H9 (cell line): ENCODE measurements at regions not wholly inside any gene's neighbourhood (a gene's known extent, or its start where the extent isn't known, plus 50 kb on each side); places are given as distances from the start of the nearest gene placed in this dataset.
A peak's percentile ranks its signal among the peaks of the same experiment; 100 is the strongest.

Experiments used
- DNase-seq: peaks from one replicate; pipeline ENCODE4 v3.0.0-alpha.2; 2017
- H2AFZ ChIP-seq: one replicate; pipeline ENCODE4 v1.6.1; 2013; ENCODE audit warnings: mild to moderate bottlenecking, low read length, control low read depth, moderate library complexity
- H2AK5ac ChIP-seq: 2 replicates; pipeline ENCODE4 v1.6.1; 2013; ENCODE audit warnings: low read length, control low read depth, mixed read lengths; ENCODE audit not compliant: insufficient read length
- H2BK120ac ChIP-seq: one replicate; pipeline ENCODE4 v1.6.1; 2013; ENCODE audit warnings: low read depth, mild to moderate bottlenecking, low read length, control low read depth, inconsistent platforms; ENCODE audit not compliant: poor library complexity, severe bottlenecking
- H2BK12ac ChIP-seq: 2 replicates; pipeline ENCODE4 v1.6.1; 2013; ENCODE audit warnings: low read length, control low read depth, mixed read lengths, low read depth; ENCODE audit not compliant: insufficient read length
- H2BK15ac ChIP-seq: 2 replicates; pipeline ENCODE4 v1.6.1; 2013; ENCODE audit warnings: low read depth, low read length, control low read depth
- H2BK20ac ChIP-seq: one replicate; pipeline ENCODE4 v1.6.1; 2013; ENCODE audit warnings: low read depth, mild to moderate bottlenecking, low read length, control low read depth, inconsistent platforms; ENCODE audit not compliant: poor library complexity, severe bottlenecking
- H2BK5ac ChIP-seq: 2 replicates; pipeline ENCODE4 v1.6.1; 2013; ENCODE audit warnings: low read length, control low read depth, mixed read lengths; ENCODE audit not compliant: insufficient read length
- H3K14ac ChIP-seq: 2 replicates; pipeline ENCODE4 v1.6.1; 2013; ENCODE audit warnings: low read length, control low read depth; ENCODE audit not compliant: insufficient read depth
- H3K18ac ChIP-seq: 2 replicates; pipeline ENCODE4 v1.6.1; 2013; ENCODE audit warnings: low read depth, mild to moderate bottlenecking, mixed read lengths, low read length, control low read depth; ENCODE audit not compliant: insufficient read length
- H3K23ac ChIP-seq: 2 replicates; pipeline ENCODE4 v1.6.1; 2013; ENCODE audit warnings: low read length, control low read depth, mixed read lengths, low read depth; ENCODE audit not compliant: insufficient read length
- H3K23me2 ChIP-seq: 2 replicates; pipeline ENCODE4 v1.6.1; 2013; ENCODE audit warnings: low read depth, mild to moderate bottlenecking, mixed read lengths, low read length, control low read depth; ENCODE audit not compliant: insufficient read length, poor library complexity, severe bottlenecking
- H3K27ac ChIP-seq: 2 replicates; pipeline ENCODE4 v1.5.1; 2013; ENCODE audit warnings: low read length, control low read depth, mixed read lengths, low read depth; ENCODE audit not compliant: insufficient read length
- H3K27me3 ChIP-seq: 2 replicates; pipeline ENCODE4 v1.6.1; 2013; ENCODE audit warnings: low read length, control low read depth, inconsistent platforms; ENCODE audit not compliant: insufficient read depth
- H3K4ac ChIP-seq: 2 replicates; pipeline ENCODE4 v1.6.1; 2013; ENCODE audit warnings: low read depth, mild to moderate bottlenecking, control low read depth, inconsistent platforms, low read length, moderate library complexity
- H3K4me1 ChIP-seq: 2 replicates; pipeline ENCODE4 v1.6.1; 2013; ENCODE audit warnings: low read length, control low read depth, inconsistent platforms; ENCODE audit not compliant: insufficient read depth
- H3K4me2 ChIP-seq: 2 replicates; pipeline ENCODE4 v1.6.1; 2013; ENCODE audit warnings: low read length, control low read depth, mixed read lengths; ENCODE audit not compliant: insufficient read length, insufficient read depth
- H3K56ac ChIP-seq: 2 replicates; pipeline ENCODE4 v1.6.1; 2013; ENCODE audit warnings: low read depth, mild to moderate bottlenecking, mixed read lengths, low read length, control low read depth; ENCODE audit not compliant: insufficient read length
- H3K79me1 ChIP-seq: 2 replicates; pipeline ENCODE4 v1.6.1; 2013; ENCODE audit warnings: low read depth, mild to moderate bottlenecking, moderate library complexity, low read length, control low read depth, inconsistent platforms; ENCODE audit not compliant: insufficient read depth, poor library complexity, severe bottlenecking
- H3K79me2 ChIP-seq: 2 replicates; pipeline ENCODE4 v1.6.1; 2013; ENCODE audit warnings: low read length, control low read depth, inconsistent platforms; ENCODE audit not compliant: insufficient read depth
- H3K9ac ChIP-seq: 2 replicates; pipeline ENCODE4 v1.6.1; 2013; ENCODE audit warnings: low read length, control low read depth, mixed read lengths; ENCODE audit not compliant: insufficient read length; ENCODE audit errors: extremely low read depth
- H3K9me3 ChIP-seq: one replicate; pipeline ENCODE4 v1.6.1; 2013; ENCODE audit warnings: low read depth, low read length, inconsistent platforms; ENCODE audit not compliant: control insufficient read depth
- H3T11ph ChIP-seq: one replicate; pipeline ENCODE4 v1.6.1; 2013; ENCODE audit warnings: mild to moderate bottlenecking, low read length, control low read depth, inconsistent platforms
- H4K20me1 ChIP-seq: one replicate; pipeline ENCODE4 v1.6.1; 2013; ENCODE audit not compliant: control insufficient read depth, insufficient read length, insufficient read depth
- H4K5ac ChIP-seq: 2 replicates; pipeline ENCODE4 v1.6.1; 2013; ENCODE audit warnings: low read depth, mild to moderate bottlenecking, mixed read lengths, low read length, control low read depth; ENCODE audit not compliant: insufficient read length
- H4K8ac ChIP-seq: replicated peaks from 2 replicates; pipeline ENCODE4 v1.6.1; 2013; ENCODE audit warnings: low read length, control low read depth, mixed read lengths, low read depth; ENCODE audit not compliant: insufficient read length
- H4K91ac ChIP-seq: 2 replicates; pipeline ENCODE4 v1.6.1; 2013; ENCODE audit warnings: low read depth, mild to moderate bottlenecking, moderate library complexity, mixed read lengths, low read length, control low read depth; ENCODE audit not compliant: insufficient read length
- H3K27ac Mint-ChIP-seq, 3 experiments: 2 replicates in 2 of 3; 3 replicates in 1 of 3; pipeline ENCODE4 v1.8.0; 2020 to 2021; ENCODE audit warnings: mixed read lengths in 3 of 3, mild to moderate bottlenecking in 1 of 3, moderate library complexity in 1 of 3
- H3K27me3 Mint-ChIP-seq: 2 replicates; pipeline ENCODE4 v1.8.0; 2021; ENCODE audit warnings: low read depth, mild to moderate bottlenecking, moderate library complexity, mixed read lengths
- H3K36me3 Mint-ChIP-seq, 3 experiments: 2 replicates in 2 of 3; 3 replicates in 1 of 3; pipeline ENCODE4 v1.8.0; 2020 to 2021; ENCODE audit warnings: low read depth in 3 of 3, mixed read lengths in 3 of 3; ENCODE audit not compliant: insufficient read depth in 1 of 3
- H3K4me1 Mint-ChIP-seq, 2 experiments: 2 replicates each; pipeline ENCODE4 v1.8.0; 2020; ENCODE audit warnings: mixed read lengths in 2 of 2
- H3K4me3 Mint-ChIP-seq, 2 experiments: 2 replicates in 1 of 2; 3 replicates in 1 of 2; pipeline ENCODE4 v1.8.0; 2020 to 2021; ENCODE audit warnings: mild to moderate bottlenecking in 2 of 2, mixed read lengths in 2 of 2, moderate library complexity in 1 of 2
- H3K9me3 Mint-ChIP-seq, 2 experiments: 2 replicates in 1 of 2; 3 replicates in 1 of 2; pipeline ENCODE4 v1.8.0; 2020; ENCODE audit warnings: mild to moderate bottlenecking in 2 of 2, mixed read lengths in 2 of 2, moderate library complexity in 1 of 2
- WGBS: extraction: QIAGEN DNeasy Blood & Tissue Kit; methylation state at CpG from one replicate; pipeline ENCODE4 v1.1.7; 2013; ENCODE audit warnings: missing lambda C conversion rate, low lambda C conversion rate, mixed read lengths; ENCODE audit not compliant: insufficient read length; ENCODE audit errors: extremely low coverage; 5-methylcytosine and 5-hydroxymethylcytosine counted together
- TF ChIP-seq, protein P1 (sequence below): fragments of 200-600 bp; sonication (generic); conservative IDR thresholded peaks from 3 replicates; pipeline ENCODE4 v1.8.0; 2021; ENCODE audit warnings: antibody characterized with exemption, mild to moderate bottlenecking

- no peak overlapping the region for H3K9ac ChIP-seq
- Mint-ChIP-seq H3K27me3 (peaks cover 3% of the 10 kb centered on the region; the same call in 1 of the 2 replicates), H3K4me1 (peaks cover 49 to 55% of the 10 kb centered on the region in 2 experiments), H3K36me3 (peaks cover 0 to 2% (median 0%) of the 10 kb centered on the region in 3 experiments; a peak in 2 of 7 replicates), H3K4me3 (peak overlapping the region in 1 of 2 experiments; percentile 0; a peak in 1 of 5 replicates), H3K27ac (peak overlapping the region; percentile 66 to 90 (median 84)), H3K9me3 (no peaks in the 10 kb centered on the region)
- H3K18ac ChIP-seq, result peak overlapping the region; percentile 15
- H4K91ac ChIP-seq, result no peak overlapping the region
- H3K14ac ChIP-seq, result no peak overlapping the region
- H3K23me2 ChIP-seq, result no peaks in the 10 kb centered on the region
- H4K20me1 ChIP-seq, result no peaks in the 10 kb centered on the region
- no peak overlapping the region for H4K8ac ChIP-seq
- no peak overlapping the region for H4K5ac ChIP-seq
- H3K27me3 ChIP-seq, result no peaks in the 10 kb centered on the region
- no peak overlapping the region for H2BK15ac ChIP-seq
- H3T11ph ChIP-seq, result no peak overlapping the region
- no peaks in the 10 kb centered on the region for H3K9me3 ChIP-seq
- H3K4ac ChIP-seq, result no peak overlapping the region
- no peak overlapping the region for H3K23ac ChIP-seq
- no peak overlapping the region for H2BK5ac ChIP-seq
- no peak overlapping the region for H2BK12ac ChIP-seq
- peak overlapping the region; percentile 21 for H3K4me2 ChIP-seq
- no peak overlapping the region for H2AFZ ChIP-seq
- no peak overlapping the region for H2AK5ac ChIP-seq
- H3K56ac ChIP-seq, result no peak overlapping the region
- TF ChIP-seq, protein P1, sequence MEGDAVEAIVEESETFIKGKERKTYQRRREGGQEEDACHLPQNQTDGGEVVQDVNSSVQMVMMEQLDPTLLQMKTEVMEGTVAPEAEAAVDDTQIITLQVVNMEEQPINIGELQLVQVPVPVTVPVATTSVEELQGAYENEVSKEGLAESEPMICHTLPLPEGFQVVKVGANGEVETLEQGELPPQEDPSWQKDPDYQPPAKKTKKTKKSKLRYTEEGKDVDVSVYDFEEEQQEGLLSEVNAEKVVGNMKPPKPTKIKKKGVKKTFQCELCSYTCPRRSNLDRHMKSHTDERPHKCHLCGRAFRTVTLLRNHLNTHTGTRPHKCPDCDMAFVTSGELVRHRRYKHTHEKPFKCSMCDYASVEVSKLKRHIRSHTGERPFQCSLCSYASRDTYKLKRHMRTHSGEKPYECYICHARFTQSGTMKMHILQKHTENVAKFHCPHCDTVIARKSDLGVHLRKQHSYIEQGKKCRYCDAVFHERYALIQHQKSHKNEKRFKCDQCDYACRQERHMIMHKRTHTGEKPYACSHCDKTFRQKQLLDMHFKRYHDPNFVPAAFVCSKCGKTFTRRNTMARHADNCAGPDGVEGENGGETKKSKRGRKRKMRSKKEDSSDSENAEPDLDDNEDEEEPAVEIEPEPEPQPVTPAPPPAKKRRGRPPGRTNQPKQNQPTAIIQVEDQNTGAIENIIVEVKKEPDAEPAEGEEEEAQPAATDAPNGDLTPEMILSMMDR, result no peak
- no peaks in the 10 kb centered on the region for H3K79me2 ChIP-seq
- DNase-seq, result peak; percentile 66
- WGBS, result no CpG with 5 or more reads among the region's 4 CpGs
- H2BK120ac ChIP-seq, result no peak overlapping the region
- H3K27ac ChIP-seq, result peak overlapping the region; percentile 67
- H3K79me1 ChIP-seq, result no peaks in the 10 kb centered on the region
- no peak overlapping the region for H2BK20ac ChIP-seq
- H3K4me1 ChIP-seq, result peaks cover 9% of the 10 kb centered on the region
These were observed 560.0 kb upstream of the CDH4 start for GRCh38 chr20:60691966-60692615.
